GM12891 (cell line): ENCODE measurements at regions not wholly inside any gene's neighbourhood (a gene's known extent, or its start where the extent isn't known, plus 50 kb on each side); places are given as distances from the start of the nearest gene placed in this dataset.

Experiments
- DNase-seq: peaks from one replicate; pipeline ENCODE4 v3.0.0; 2011; ENCODE audit warnings: low spot score; ENCODE audit not compliant: insufficient read length
- FAIRE-seq: peaks from 2 replicates; lab custom pipeline; 2011; peaks lifted over from hg19 to GRCh38; lab: Jason Lieb, UNC
- PAX5 ChIP-seq: IDR thresholded peaks from 2 replicates; pipeline ENCODE4 v1.6.1; 2011; ENCODE audit warnings: low read length, moderate library complexity, mild to moderate bottlenecking; ENCODE audit not compliant: insufficient read depth, severe bottlenecking
- POLR2A ChIP-seq: IDR thresholded peaks from 2 replicates; pipeline ENCODE4 v1.6.1; 2011; ENCODE audit warnings: low read depth, low read length, control low read depth
- POLR2AphosphoS5 ChIP-seq: IDR thresholded peaks from 2 replicates; pipeline ENCODE4 v1.6.1; 2011; ENCODE audit warnings: low read depth, low read length, control low read depth
- POU2F2 ChIP-seq: IDR thresholded peaks from 2 replicates; pipeline ENCODE4 v1.6.1; 2011; ENCODE audit warnings: low read depth, mild to moderate bottlenecking, control low read depth, low read length, moderate library complexity
- SPI1 ChIP-seq: IDR thresholded peaks from 2 replicates; pipeline ENCODE4 v1.6.1; 2011; ENCODE audit warnings: low read depth, low read length, control low read depth
- TAF1 ChIP-seq: IDR thresholded peaks from 2 replicates; pipeline ENCODE4 v1.6.1; 2011; ENCODE audit warnings: low read depth, low read length, control low read depth

GRCh38 chr1:187408212-187409004 lies 579.7 kb downstream of the PLA2G4A start:
- TF ChIP-seq POU2F2 (no peak), POLR2A (no peak; the same call in 1 of the 2 replicates), SPI1 (no peak), POLR2AphosphoS5 (no peak), TAF1 (no peak), PAX5 (no peak)
- no peak for DNase-seq

GRCh38 chr1:187409341-187409740 lies 580.6 kb downstream of the PLA2G4A start:
- TF ChIP-seq TAF1: no peak
- TF ChIP-seq POLR2AphosphoS5: no peak
- TF ChIP-seq PAX5: no peak
- TF ChIP-seq POU2F2: no peak
- TF ChIP-seq POLR2A: no peak
- no peak for TF ChIP-seq SPI1
- no peak for FAIRE-seq
- DNase-seq: no peak

More at GRCh38 chr1:187408212-187409004, 579.7 kb downstream of the PLA2G4A start:
- FAIRE-seq: no peak

- no peak for FAIRE-seq
- no peak for DNase-seq
- TF ChIP-seq TAF1: no peak
- no peak for TF ChIP-seq SPI1
- no peak for TF ChIP-seq PAX5
- no peak for TF ChIP-seq POLR2A
- TF ChIP-seq POLR2AphosphoS5: no peak
These were observed 582.4 kb downstream of the PLA2G4A start for GRCh38 chr1:187411118-187411517.

GRCh38 chr1:187413405-187414169 lies 584.8 kb downstream of the PLA2G4A start:
- FAIRE-seq: no peak
- no peak for DNase-seq
- TF ChIP-seq SPI1: no peak
- TF ChIP-seq TAF1: no peak
- no peak for TF ChIP-seq POLR2AphosphoS5
- no peak for TF ChIP-seq POU2F2
- TF ChIP-seq POLR2A: no peak
- no peak for TF ChIP-seq PAX5

GRCh38 chr1:187415065-187415464 lies 586.3 kb downstream of the PLA2G4A start:
- no peak for DNase-seq
- FAIRE-seq: no peak
- TF ChIP-seq POU2F2 (no peak), TAF1 (no peak), PAX5 (no peak), SPI1 (no peak), POLR2A (no peak), POLR2AphosphoS5 (no peak)

- TF ChIP-seq POU2F2 (no peak), POLR2A (no peak), TAF1 (no peak), POLR2AphosphoS5 (no peak), PAX5 (no peak), SPI1 (no peak)
- DNase-seq (no peak), FAIRE-seq (no peak)
These were observed 588.8 kb downstream of the PLA2G4A start for GRCh38 chr1:187417520-187417919.

- DNase-seq (no peak), FAIRE-seq (no peak)
- TF ChIP-seq POU2F2 (no peak), POLR2AphosphoS5 (no peak), SPI1 (no peak), TAF1 (no peak), PAX5 (no peak), POLR2A (no peak)
These were observed 604.8 kb downstream of the PLA2G4A start for GRCh38 chr1:187433598-187433997.

- DNase-seq (no peak), FAIRE-seq (no peak)
- no peak for TF ChIP-seq POLR2AphosphoS5
- TF ChIP-seq PAX5: no peak
- no peak for TF ChIP-seq POLR2A
- no peak for TF ChIP-seq POU2F2
- TF ChIP-seq SPI1: no peak
- TF ChIP-seq TAF1: no peak
These were observed 613.9 kb downstream of the PLA2G4A start for GRCh38 chr1:187442603-187443002.

- FAIRE-seq (no peak), DNase-seq (no peak)
- no peak for TF ChIP-seq SPI1
- TF ChIP-seq TAF1: no peak
- no peak for TF ChIP-seq POU2F2
- TF ChIP-seq POLR2AphosphoS5: no peak
- no peak for TF ChIP-seq PAX5
- no peak for TF ChIP-seq POLR2A
These were observed 615.2 kb downstream of the PLA2G4A start for GRCh38 chr1:187443939-187444338.
